ENCODE measurements at regions not wholly inside any gene's neighbourhood (a gene's known extent, or its start where the extent isn't known, plus 50 kb on each side); places are given as distances from the start of the nearest gene placed in this dataset.

DNA sequence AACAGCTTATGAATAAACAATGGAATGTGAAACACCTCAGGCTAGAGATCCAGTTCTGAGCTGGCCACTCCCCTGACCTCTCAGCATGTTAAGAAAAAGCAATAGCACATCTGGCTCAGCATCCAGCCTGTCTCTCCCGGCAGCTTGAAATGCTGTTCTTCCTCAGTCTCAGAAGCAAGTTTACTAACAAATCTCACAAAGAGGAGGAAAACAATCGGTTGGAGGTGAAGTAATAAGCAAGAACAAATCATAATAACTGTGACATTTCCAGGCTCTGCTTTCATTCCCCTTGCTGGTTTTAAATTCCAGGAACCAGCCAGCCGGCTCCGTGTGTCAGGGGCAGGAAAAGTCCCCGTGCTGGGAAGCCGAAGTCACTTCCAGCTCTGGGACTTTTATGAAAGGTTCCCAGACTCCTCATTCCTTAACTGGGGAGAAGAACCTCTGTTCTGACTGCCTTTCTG is 133.9 kb upstream of the ARL4C start:
- ChIA-PET CTCF (no interaction called here), POLR2A (no interaction called here)
- TF ChIP-seq, protein P1, sequence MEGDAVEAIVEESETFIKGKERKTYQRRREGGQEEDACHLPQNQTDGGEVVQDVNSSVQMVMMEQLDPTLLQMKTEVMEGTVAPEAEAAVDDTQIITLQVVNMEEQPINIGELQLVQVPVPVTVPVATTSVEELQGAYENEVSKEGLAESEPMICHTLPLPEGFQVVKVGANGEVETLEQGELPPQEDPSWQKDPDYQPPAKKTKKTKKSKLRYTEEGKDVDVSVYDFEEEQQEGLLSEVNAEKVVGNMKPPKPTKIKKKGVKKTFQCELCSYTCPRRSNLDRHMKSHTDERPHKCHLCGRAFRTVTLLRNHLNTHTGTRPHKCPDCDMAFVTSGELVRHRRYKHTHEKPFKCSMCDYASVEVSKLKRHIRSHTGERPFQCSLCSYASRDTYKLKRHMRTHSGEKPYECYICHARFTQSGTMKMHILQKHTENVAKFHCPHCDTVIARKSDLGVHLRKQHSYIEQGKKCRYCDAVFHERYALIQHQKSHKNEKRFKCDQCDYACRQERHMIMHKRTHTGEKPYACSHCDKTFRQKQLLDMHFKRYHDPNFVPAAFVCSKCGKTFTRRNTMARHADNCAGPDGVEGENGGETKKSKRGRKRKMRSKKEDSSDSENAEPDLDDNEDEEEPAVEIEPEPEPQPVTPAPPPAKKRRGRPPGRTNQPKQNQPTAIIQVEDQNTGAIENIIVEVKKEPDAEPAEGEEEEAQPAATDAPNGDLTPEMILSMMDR (IDR thresholded peaks at IDR 0.05; ENCODE audit: insufficient read depth, low read length, missing control alignments): no peak
- no peak for DNase-seq (ENCODE audit: low read depth, low spot score)
- no peak overlapping the region for H3K4me3 ChIP-seq (ENCODE audit: low read depth, low read length)

DNA sequence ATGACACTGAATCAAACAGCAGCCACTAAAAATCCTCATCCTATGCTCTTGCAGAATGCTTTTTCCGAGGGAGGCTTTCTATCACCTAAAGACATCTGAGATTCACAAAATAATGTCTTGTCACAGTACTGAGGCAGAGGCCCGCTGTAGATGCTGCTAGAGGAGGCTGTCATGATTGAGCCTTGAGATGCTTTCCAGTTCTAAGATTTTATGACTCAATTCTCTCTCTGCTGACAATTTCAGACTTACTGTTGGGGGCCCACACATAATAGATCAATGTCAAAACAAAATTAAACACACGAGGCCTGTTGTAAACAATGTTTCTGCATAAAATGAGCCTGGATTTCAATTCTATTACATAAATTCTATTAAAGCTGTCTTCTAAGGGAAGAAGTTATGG is 132.7 kb upstream of the ARL4C start:
- no peak for DNase-seq (ENCODE audit: low read depth, low spot score)
- CTCF ChIA-PET: no interaction called here

DNA sequence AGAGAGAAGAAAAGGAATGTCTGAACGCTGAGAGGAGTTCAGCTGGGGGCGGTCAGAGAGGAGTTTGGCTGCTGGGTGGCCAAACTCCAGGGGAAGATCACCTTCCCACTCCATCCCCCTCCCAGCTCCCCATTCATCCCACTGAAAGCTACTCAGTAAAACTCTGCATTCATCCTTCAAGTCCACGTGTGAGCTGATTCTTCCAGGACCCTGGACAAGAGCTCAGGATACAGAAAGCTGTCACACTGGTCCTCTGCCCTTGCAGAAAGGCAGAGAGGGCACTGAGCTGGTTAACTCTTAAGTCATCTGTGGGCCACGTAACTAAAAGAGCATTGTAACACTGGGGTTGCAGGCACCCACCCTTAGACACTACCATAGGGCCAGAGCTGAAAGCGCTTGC is 132.1 kb upstream of the ARL4C start:
- CTCF ChIA-PET: no interaction called here
- TF ChIP-seq, protein P1 (IDR thresholded peaks at IDR 0.05; ENCODE audit: insufficient read depth, low read length, missing control alignments): no peak
- DNase-seq (ENCODE audit: low read depth, low spot score): no peak
- POLR2A ChIA-PET: no interaction called here
- no peak overlapping the region for H3K4me3 ChIP-seq (ENCODE audit: low read depth, low read length)

More for the DNA sequence above, 132.7 kb upstream of the ARL4C start:
- no peak overlapping the region for H3K4me3 ChIP-seq (ENCODE audit: low read depth, low read length)
- TF ChIP-seq, protein P1 (IDR thresholded peaks at IDR 0.05; ENCODE audit: insufficient read depth, low read length, missing control alignments): no peak
- POLR2A ChIA-PET: interaction anchor here (0.5 kb wide), 1 partner anchor 14 kb away, joined by 3 read pairs; no protein-coding TSS in a partner anchor

DNA sequence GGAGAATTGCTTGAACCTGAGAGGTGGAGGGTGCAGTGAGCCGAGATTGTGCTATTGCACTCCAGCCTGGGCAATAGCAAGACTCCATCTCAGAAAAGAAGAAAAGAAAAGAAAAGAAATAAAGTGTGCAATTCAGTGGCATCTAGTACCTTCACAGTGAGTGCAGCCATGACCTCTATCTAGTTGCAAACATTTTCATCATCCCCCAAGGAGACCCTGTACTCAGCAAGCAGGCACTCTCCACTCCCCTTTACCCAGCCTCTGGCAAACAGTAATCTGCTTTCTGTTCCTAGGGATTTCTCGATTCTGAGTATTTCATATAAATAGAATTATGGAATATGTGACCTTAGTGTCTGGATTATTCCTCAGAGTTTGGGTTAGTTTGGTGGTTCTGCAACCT is 130.4 kb upstream of the ARL4C start:
- H3K4me3 ChIP-seq (ENCODE audit: low read depth, low read length): no peak overlapping the region
- POLR2A ChIA-PET: no interaction called here
- DNase-seq (ENCODE audit: low read depth, low spot score): no peak
- TF ChIP-seq, protein P1 (IDR thresholded peaks at IDR 0.05; ENCODE audit: insufficient read depth, low read length, missing control alignments): no peak
- CTCF ChIA-PET: no interaction called here

DNA sequence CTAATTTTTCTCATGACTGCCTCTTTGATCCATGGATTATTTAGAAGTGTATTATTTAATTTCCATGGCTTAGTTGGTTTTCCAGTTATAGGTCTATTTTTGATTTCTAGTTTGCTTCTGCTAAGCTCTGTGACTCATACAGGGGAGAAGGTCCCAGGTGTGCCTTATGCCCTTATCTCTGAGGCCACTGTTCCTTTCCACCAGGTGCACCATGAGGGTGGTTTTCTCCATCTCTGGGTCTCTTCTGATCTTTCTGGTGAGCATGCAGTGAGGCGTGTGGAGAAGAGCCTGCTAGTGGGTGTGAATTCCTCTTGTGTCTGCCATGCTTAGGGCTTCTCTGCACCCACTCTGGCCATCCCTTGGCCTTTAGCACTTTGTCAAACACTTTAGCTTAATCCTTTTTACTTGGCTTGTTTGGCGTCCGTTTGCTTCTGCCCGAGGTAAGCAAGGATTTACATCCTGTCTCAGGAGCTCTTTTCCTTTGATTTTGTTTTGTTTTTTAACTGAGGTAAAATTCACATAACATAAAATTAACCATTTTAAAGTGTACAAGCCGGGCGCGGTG is 129.8 kb upstream of the ARL4C start:
- CTCF ChIA-PET: no interaction called here
- no peak for DNase-seq (ENCODE audit: low read depth, low spot score)
- POLR2A ChIA-PET: no interaction called here
- no peak overlapping the region for H3K4me3 ChIP-seq (ENCODE audit: low read depth, low read length)
- TF ChIP-seq, protein P1 (IDR thresholded peaks at IDR 0.05; ENCODE audit: insufficient read depth, low read length, missing control alignments): no peak

DNA sequence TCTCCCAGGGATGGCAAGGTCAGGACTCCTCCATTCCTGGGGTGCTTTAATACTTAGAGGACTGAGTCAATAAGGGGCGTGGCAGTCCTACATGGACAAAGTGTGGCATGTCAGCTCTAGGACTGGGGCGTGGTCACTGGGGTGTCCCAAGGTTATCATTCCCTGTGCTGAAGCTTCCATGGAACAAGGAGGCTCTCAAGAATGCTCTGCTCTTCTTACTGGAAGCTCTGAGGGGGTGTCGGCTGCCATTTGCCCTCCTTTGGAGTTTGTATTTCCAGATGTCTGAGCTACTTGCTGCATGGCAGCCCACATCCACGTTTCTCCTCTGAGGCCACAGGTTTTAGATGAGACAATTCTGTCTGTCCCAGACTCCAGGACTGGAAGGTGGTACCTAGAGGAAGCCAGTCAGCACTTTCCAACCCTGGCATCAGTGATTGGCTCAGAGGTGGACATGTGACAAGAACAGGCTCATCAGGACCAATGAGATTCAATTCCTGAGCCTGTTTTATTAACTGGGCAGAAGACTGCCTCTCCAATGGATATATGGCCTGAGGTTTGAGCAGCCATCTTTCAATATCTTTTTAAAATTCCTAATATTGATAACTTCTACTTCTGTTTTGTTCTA is 128.9 kb upstream of the ARL4C start:
- ChIA-PET POLR2A (no interaction called here), CTCF (interaction anchor here (0.9 kb wide), 1 partner anchor 15 kb away, joined by 3 read pairs; no protein-coding TSS in a partner anchor)
- no peak for DNase-seq (ENCODE audit: low read depth, low spot score)
- TF ChIP-seq, protein P1 (IDR thresholded peaks at IDR 0.05; ENCODE audit: insufficient read depth, low read length, missing control alignments): no peak
- no peak overlapping the region for H3K4me3 ChIP-seq (ENCODE audit: low read depth, low read length)
